ENCODE measurements at regions not wholly inside any gene's neighbourhood (a gene's known extent, or its start where the extent isn't known, plus 50 kb on each side); places are given as distances from the start of the nearest gene placed in this dataset.
A peak's percentile ranks its signal among the peaks of the same experiment; 100 is the strongest.
"Not testable (repeated sequence)": the region's sequence is repeated elsewhere in the genome, so short reads cannot be mapped to it uniquely, and the experiment has no call there.

- not testable (repeated sequence) for DNase-seq (ENCODE audit: low read depth); H3K4me3 ChIP-seq (ENCODE audit: low read length)
Observed at GRCh38 chr1:95297906-95298305, 63.9 kb downstream of the RWDD3 start.

GRCh38 chr1:95301091-95301490 lies 67.1 kb downstream of the RWDD3 start:
- no peak for DNase-seq (ENCODE audit: low read depth)
- H3K4me3 ChIP-seq (ENCODE audit: low read length): no peak overlapping the region
- TF ChIP-seq CTCF (conservative IDR thresholded peaks at IDR 0.05; ENCODE audit: low read depth, low read length): no peak

- no peak for TF ChIP-seq CTCF (conservative IDR thresholded peaks at IDR 0.05; ENCODE audit: low read depth, low read length)
- no peak overlapping the region for H3K4me3 ChIP-seq (ENCODE audit: low read length)
- DNase-seq (ENCODE audit: low read depth): no peak
Observed at GRCh38 chr1:95301614-95302013, 67.6 kb downstream of the RWDD3 start.

GRCh38 chr1:95304803-95305202 lies 70.8 kb downstream of the RWDD3 start:
- no peak overlapping the region for H3K4me3 ChIP-seq (ENCODE audit: low read length)
- TF ChIP-seq CTCF (conservative IDR thresholded peaks at IDR 0.05; ENCODE audit: low read depth, low read length): no peak
- DNase-seq (ENCODE audit: low read depth): no peak

GRCh38 chr1:95308276-95309030 lies 74.4 kb downstream of the RWDD3 start:
- H3K4me3 ChIP-seq (ENCODE audit: low read length): no peak overlapping the region
- DNase-seq (ENCODE audit: low read depth): no peak
- no peak for TF ChIP-seq CTCF (conservative IDR thresholded peaks at IDR 0.05; ENCODE audit: low read depth, low read length)

- H3K4me3 ChIP-seq (ENCODE audit: low read length): no peak overlapping the region
- TF ChIP-seq CTCF (conservative IDR thresholded peaks at IDR 0.05; ENCODE audit: low read depth, low read length): peak; percentile 81
- no peak for DNase-seq (ENCODE audit: low read depth)
Observed at GRCh38 chr1:95309031-95309471, 75.0 kb downstream of the RWDD3 start.

GRCh38 chr1:95311014-95311413 lies 77.0 kb downstream of the RWDD3 start:
- H3K4me3 ChIP-seq (ENCODE audit: low read length): no peak overlapping the region
- no peak for TF ChIP-seq CTCF (conservative IDR thresholded peaks at IDR 0.05; ENCODE audit: low read depth, low read length)
- no peak for DNase-seq (ENCODE audit: low read depth)
